ENCODE measurements at regions not wholly inside any gene's neighbourhood (a gene's known extent, or its start where the extent isn't known, plus 50 kb on each side); places are given as distances from the start of the nearest gene placed in this dataset.

DNA sequence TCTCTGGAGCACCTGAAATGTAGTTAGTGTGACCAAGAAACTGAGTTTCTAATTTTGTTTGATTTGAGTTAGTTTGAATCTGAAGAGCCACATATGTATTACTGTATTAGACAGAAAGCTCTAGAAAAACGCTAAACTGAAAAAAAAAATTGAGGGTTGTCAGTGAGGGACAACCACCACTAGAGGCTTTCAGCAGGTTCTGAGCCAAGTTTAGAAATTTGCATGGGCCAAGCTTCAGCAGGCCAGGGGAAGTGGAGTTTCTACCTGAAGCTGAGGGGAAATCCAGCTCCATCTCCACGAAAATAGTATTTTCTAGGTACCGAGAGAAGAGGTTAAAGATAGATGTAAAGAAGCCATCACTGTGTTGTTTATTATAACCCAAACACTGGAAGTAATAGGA lies 77.9 kb upstream of the PLXNA4 start:
- no peaks in the 10 kb centered on the region for H3K27me3 ChIP-seq (ENCODE audit: insufficient read depth, low read depth, low read length)
- no peaks in the 10 kb centered on the region for H3K36me3 ChIP-seq (ENCODE audit: insufficient read depth, low read length)
- H3K79me2 ChIP-seq (replicated peaks; ENCODE audit: insufficient read depth, low read length): no peaks in the 10 kb centered on the region
- H3K4me2 ChIP-seq (ENCODE audit: low read length): no peak overlapping the region
- no peaks in the 10 kb centered on the region for H4K20me1 ChIP-seq (ENCODE audit: insufficient read depth)
- H3K9me2 ChIP-seq (ENCODE audit: insufficient read depth, low read length): no peaks in the 10 kb centered on the region
- H3K9ac ChIP-seq (ENCODE audit: low read length): no peak overlapping the region
- no peak overlapping the region for H3K4me3 ChIP-seq (ENCODE audit: low read length)
- no peak overlapping the region for H2AFZ ChIP-seq (ENCODE audit: low read depth, low read length)
- H3F3A ChIP-seq (ENCODE audit: insufficient read depth, low read length, poor library complexity, severe bottlenecking): no peaks in the 10 kb centered on the region
- no peak for TF ChIP-seq EZH2 (IDR thresholded peaks at IDR 0.05; ENCODE audit: borderline replicate concordance, insufficient read depth, low read length, poor library complexity, severe bottlenecking)
- peak; percentile 10 for TF ChIP-seq RAD21 (conservative IDR thresholded peaks at IDR 0.05)
- no peak for TF ChIP-seq SMC3 (conservative IDR thresholded peaks at IDR 0.05; ENCODE audit: poor library complexity)
- no peak for TF ChIP-seq MXI1 (conservative IDR thresholded peaks at IDR 0.05; ENCODE audit: poor library complexity, severe bottlenecking)
- no peak for TF ChIP-seq TAF1 (IDR thresholded peaks at IDR 0.05; ENCODE audit: low read depth)
- no peak for TF ChIP-seq EP300 (conservative IDR thresholded peaks at IDR 0.05; ENCODE audit: poor library complexity, severe bottlenecking)
- TF ChIP-seq, protein P1, sequence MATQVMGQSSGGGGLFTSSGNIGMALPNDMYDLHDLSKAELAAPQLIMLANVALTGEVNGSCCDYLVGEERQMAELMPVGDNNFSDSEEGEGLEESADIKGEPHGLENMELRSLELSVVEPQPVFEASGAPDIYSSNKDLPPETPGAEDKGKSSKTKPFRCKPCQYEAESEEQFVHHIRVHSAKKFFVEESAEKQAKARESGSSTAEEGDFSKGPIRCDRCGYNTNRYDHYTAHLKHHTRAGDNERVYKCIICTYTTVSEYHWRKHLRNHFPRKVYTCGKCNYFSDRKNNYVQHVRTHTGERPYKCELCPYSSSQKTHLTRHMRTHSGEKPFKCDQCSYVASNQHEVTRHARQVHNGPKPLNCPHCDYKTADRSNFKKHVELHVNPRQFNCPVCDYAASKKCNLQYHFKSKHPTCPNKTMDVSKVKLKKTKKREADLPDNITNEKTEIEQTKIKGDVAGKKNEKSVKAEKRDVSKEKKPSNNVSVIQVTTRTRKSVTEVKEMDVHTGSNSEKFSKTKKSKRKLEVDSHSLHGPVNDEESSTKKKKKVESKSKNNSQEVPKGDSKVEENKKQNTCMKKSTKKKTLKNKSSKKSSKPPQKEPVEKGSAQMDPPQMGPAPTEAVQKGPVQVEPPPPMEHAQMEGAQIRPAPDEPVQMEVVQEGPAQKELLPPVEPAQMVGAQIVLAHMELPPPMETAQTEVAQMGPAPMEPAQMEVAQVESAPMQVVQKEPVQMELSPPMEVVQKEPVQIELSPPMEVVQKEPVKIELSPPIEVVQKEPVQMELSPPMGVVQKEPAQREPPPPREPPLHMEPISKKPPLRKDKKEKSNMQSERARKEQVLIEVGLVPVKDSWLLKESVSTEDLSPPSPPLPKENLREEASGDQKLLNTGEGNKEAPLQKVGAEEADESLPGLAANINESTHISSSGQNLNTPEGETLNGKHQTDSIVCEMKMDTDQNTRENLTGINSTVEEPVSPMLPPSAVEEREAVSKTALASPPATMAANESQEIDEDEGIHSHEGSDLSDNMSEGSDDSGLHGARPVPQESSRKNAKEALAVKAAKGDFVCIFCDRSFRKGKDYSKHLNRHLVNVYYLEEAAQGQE (IDR thresholded peaks at IDR 0.05; ENCODE audit: borderline replicate concordance): no peak
- TF ChIP-seq POLR2AphosphoS5 (IDR thresholded peaks at IDR 0.05): no peak
- H3K9me3 ChIP-seq (ENCODE audit: low read length): no peaks in the 10 kb centered on the region
- no peak overlapping the region for H3K27ac ChIP-seq (ENCODE audit: low read length)

DNA sequence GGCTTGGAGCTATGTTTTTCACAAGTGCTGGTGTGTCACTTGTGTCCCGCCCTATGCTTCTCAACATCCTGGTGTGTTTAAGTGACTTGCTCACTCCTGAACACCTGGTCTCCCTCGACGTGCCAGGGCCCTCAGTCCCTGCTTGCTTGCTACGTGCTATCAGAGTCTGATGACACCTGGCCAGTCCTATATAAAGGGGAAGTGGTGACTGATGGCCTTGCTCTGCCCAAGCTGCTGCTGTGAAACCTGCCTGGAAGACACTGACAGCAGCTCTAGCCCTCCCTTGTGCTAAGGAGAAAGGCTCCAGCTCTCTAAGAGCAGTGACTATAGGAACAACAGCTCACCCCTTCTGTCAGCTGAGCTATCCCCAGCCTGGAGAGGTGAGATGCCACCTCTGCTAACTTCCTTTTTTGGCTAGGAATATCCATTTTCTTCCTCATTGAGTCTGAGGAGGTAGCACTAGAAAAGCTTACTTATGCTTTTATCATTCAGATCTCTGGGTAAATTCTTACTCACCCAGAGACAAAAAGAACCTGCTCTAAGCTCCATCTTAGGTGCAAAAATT lies 77.2 kb upstream of the PLXNA4 start:
- H3K27ac ChIP-seq (ENCODE audit: low read length): no peak overlapping the region
- H3K27me3 ChIP-seq (ENCODE audit: insufficient read depth, low read depth, low read length): no peaks in the 10 kb centered on the region
- TF ChIP-seq SMC3 (conservative IDR thresholded peaks at IDR 0.05; ENCODE audit: poor library complexity) (no peak), EZH2 (IDR thresholded peaks at IDR 0.05; ENCODE audit: borderline replicate concordance, insufficient read depth, low read length, poor library complexity, severe bottlenecking) (no peak), TAF1 (IDR thresholded peaks at IDR 0.05; ENCODE audit: low read depth) (no peak), EP300 (conservative IDR thresholded peaks at IDR 0.05; ENCODE audit: poor library complexity, severe bottlenecking) (no peak), RAD21 (conservative IDR thresholded peaks at IDR 0.05) (no peak), MXI1 (conservative IDR thresholded peaks at IDR 0.05; ENCODE audit: poor library complexity, severe bottlenecking) (no peak), POLR2AphosphoS5 (IDR thresholded peaks at IDR 0.05) (no peak)
- TF ChIP-seq, protein P1 (IDR thresholded peaks at IDR 0.05; ENCODE audit: borderline replicate concordance): no peak
- TF ChIP-seq, protein P2, sequence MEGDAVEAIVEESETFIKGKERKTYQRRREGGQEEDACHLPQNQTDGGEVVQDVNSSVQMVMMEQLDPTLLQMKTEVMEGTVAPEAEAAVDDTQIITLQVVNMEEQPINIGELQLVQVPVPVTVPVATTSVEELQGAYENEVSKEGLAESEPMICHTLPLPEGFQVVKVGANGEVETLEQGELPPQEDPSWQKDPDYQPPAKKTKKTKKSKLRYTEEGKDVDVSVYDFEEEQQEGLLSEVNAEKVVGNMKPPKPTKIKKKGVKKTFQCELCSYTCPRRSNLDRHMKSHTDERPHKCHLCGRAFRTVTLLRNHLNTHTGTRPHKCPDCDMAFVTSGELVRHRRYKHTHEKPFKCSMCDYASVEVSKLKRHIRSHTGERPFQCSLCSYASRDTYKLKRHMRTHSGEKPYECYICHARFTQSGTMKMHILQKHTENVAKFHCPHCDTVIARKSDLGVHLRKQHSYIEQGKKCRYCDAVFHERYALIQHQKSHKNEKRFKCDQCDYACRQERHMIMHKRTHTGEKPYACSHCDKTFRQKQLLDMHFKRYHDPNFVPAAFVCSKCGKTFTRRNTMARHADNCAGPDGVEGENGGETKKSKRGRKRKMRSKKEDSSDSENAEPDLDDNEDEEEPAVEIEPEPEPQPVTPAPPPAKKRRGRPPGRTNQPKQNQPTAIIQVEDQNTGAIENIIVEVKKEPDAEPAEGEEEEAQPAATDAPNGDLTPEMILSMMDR (IDR thresholded peaks at IDR 0.05; ENCODE audit: poor library complexity, severe bottlenecking): no peak

More for the DNA sequence above, 77.2 kb upstream of the PLXNA4 start:
- no peaks in the 10 kb centered on the region for H3K9me3 ChIP-seq (ENCODE audit: low read length)
- no peak overlapping the region for H3K4me3 ChIP-seq (ENCODE audit: low read length)
- H3F3A ChIP-seq (ENCODE audit: insufficient read depth, low read length, poor library complexity, severe bottlenecking): no peaks in the 10 kb centered on the region
- H3K9me2 ChIP-seq (ENCODE audit: insufficient read depth, low read length): no peaks in the 10 kb centered on the region
- H2AFZ ChIP-seq (ENCODE audit: low read depth, low read length): no peak overlapping the region
- no peaks in the 10 kb centered on the region for H3K79me2 ChIP-seq (replicated peaks; ENCODE audit: insufficient read depth, low read length)
- H3K36me3 ChIP-seq (ENCODE audit: insufficient read depth, low read length): no peaks in the 10 kb centered on the region
- H3K4me2 ChIP-seq (ENCODE audit: low read length): no peak overlapping the region
- no peaks in the 10 kb centered on the region for H4K20me1 ChIP-seq (ENCODE audit: insufficient read depth)
- H3K9ac ChIP-seq (ENCODE audit: low read length): no peak overlapping the region

All from neural cell (in vitro differentiated cells).